WTC11 (cell line): ENCODE measurements at regions not wholly inside any gene's neighbourhood (a gene's known extent, or its start where the extent isn't known, plus 50 kb on each side); places are given as distances from the start of the nearest gene placed in this dataset.

Experiments used
- SMAD4 ChIP-seq: sonication (generic); formaldehyde crosslinking; IDR thresholded peaks from 2 replicates; pipeline ENCODE4 v1.8.0; 2022; ENCODE audit warnings: mild to moderate bottlenecking, missing genetic modification reagents
- TEAD4 ChIP-seq: sonication (generic); formaldehyde crosslinking; IDR thresholded peaks from 2 replicates; pipeline ENCODE4 v1.8.0; 2022; ENCODE audit warnings: mild to moderate bottlenecking, missing genetic modification reagents
- ZNF263 ChIP-seq: sonication (generic); formaldehyde crosslinking; IDR thresholded peaks from 2 replicates; pipeline ENCODE4 v1.8.1; 2022; ENCODE audit warnings: low read depth, mild to moderate bottlenecking, moderate library complexity, missing genetic modification reagents
- TF ChIP-seq, protein P1 (sequence below): fragments of 200-600 bp; IDR thresholded peaks from 2 replicates; pipeline ENCODE4 v1.8.0; 2022; ENCODE audit warnings: antibody characterized with exemption
- TF ChIP-seq, protein P2 (sequence below): sonication (generic); formaldehyde crosslinking; IDR thresholded peaks from 2 replicates; pipeline ENCODE4 v1.8.1; 2023; ENCODE audit warnings: mild to moderate bottlenecking, moderate library complexity, missing genetic modification reagents
- TF ChIP-seq, protein P3 (sequence below): sonication (generic); formaldehyde crosslinking; conservative IDR thresholded peaks from 2 replicates; pipeline ENCODE4 v1.8.1; 2022; ENCODE audit warnings: mild to moderate bottlenecking, missing genetic modification reagents

DNA sequence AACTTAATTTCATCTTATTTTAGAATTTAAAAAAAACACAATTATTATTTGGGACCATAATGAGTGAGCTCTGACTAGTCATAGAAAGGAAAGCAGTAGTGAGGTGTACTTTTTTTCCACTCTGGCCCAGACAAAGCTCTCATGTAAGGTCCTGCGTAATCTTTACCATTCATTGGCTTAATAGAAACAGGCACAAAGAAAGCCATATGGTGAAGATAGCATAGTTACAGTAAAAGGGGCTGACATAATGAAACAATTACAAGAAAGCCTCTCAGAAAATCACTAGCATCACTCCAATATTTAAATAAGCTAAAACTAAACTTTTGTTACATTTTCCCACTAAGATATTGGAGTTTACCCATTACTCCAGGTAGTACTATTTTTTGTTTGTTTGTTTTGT, 384.6 kb upstream of the ALCAM start:
- TF ChIP-seq, protein P1, sequence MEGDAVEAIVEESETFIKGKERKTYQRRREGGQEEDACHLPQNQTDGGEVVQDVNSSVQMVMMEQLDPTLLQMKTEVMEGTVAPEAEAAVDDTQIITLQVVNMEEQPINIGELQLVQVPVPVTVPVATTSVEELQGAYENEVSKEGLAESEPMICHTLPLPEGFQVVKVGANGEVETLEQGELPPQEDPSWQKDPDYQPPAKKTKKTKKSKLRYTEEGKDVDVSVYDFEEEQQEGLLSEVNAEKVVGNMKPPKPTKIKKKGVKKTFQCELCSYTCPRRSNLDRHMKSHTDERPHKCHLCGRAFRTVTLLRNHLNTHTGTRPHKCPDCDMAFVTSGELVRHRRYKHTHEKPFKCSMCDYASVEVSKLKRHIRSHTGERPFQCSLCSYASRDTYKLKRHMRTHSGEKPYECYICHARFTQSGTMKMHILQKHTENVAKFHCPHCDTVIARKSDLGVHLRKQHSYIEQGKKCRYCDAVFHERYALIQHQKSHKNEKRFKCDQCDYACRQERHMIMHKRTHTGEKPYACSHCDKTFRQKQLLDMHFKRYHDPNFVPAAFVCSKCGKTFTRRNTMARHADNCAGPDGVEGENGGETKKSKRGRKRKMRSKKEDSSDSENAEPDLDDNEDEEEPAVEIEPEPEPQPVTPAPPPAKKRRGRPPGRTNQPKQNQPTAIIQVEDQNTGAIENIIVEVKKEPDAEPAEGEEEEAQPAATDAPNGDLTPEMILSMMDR: no peak
- TF ChIP-seq, protein P2, sequence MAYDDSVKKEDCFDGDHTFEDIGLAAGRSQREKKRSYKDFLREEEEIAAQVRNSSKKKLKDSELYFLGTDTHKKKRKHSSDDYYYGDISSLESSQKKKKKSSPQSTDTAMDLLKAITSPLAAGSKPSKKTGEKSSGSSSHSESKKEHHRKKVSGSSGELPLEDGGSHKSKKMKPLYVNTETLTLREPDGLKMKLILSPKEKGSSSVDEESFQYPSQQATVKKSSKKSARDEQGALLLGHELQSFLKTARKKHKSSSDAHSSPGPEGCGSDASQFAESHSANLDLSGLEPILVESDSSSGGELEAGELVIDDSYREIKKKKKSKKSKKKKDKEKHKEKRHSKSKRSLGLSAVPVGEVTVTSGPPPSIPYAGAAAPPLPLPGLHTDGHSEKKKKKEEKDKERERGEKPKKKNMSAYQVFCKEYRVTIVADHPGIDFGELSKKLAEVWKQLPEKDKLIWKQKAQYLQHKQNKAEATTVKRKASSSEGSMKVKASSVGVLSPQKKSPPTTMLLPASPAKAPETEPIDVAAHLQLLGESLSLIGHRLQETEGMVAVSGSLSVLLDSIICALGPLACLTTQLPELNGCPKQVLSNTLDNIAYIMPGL (CRISPR knock-in tag): no peak
- TF ChIP-seq TEAD4 (CRISPR knock-in tag) (no peak), SMAD4 (CRISPR knock-in tag) (no peak), ZNF263 (no peak)
- TF ChIP-seq, protein P3, sequence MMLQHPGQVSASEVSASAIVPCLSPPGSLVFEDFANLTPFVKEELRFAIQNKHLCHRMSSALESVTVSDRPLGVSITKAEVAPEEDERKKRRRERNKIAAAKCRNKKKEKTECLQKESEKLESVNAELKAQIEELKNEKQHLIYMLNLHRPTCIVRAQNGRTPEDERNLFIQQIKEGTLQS: no peak
